ENCODE measurements at regions not wholly inside any gene's neighbourhood (a gene's known extent, or its start where the extent isn't known, plus 50 kb on each side); places are given as distances from the start of the nearest gene placed in this dataset.

- H3K36me3 Mint-ChIP-seq (ENCODE audit: low read depth) = no peaks in the 10 kb centered on the region
- no peak for TF ChIP-seq CTCF (IDR thresholded peaks at IDR 0.05)
- no peak for DNase-seq (ENCODE audit: low spot score)
- H3K4me3 Mint-ChIP-seq (ENCODE audit: unreplicated experiment) = no peak overlapping the region
- no peak overlapping the region for H3K27ac Mint-ChIP-seq (ENCODE audit: unreplicated experiment)
- peaks cover 51% of the 10 kb centered on the region for H3K4me1 Mint-ChIP-seq (ENCODE audit: low read depth)
- no peaks in the 10 kb centered on the region for H3K27me3 Mint-ChIP-seq (ENCODE audit: low read depth)
- no peaks in the 10 kb centered on the region for H3K9me3 Mint-ChIP-seq (ENCODE audit: low read depth)
Measured at GRCh38 chr16:79756571-79756970, 156.0 kb upstream of the MAF start.

DNA sequence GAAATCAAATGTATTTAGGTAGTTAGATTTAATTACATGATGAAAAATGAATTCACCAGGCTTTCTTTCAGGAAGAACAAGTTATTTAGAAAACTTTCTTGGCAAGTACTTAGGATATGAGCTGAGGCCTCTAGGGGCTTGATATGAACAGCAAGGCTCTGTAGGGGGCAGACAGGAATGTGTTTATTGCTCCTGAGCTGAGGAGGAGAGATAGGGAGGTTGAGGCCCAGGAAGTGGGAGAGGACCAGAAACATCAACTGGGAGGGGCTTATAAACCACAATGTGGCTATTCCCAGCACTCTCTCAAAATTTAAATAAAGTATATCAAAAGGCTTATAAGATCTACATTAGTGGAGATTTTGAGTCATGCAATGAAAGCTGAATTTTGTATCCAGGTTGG lies 154.0 kb upstream of the MAF start:
- no peak for DNase-seq (ENCODE audit: low spot score)
- Mint-ChIP-seq H3K4me1 (ENCODE audit: low read depth) (peaks cover 45% of the 10 kb centered on the region), H3K27ac (ENCODE audit: unreplicated experiment) (peak overlapping the region; percentile 60)

GRCh38 chr16:79754081-79754480 lies 153.5 kb upstream of the MAF start:
- Mint-ChIP-seq H3K36me3 (ENCODE audit: low read depth) (peaks cover 2% of the 10 kb centered on the region), H3K27me3 (ENCODE audit: low read depth) (no peaks in the 10 kb centered on the region), H3K4me3 (ENCODE audit: unreplicated experiment) (no peak overlapping the region), H3K27ac (ENCODE audit: unreplicated experiment) (peak overlapping the region; percentile 28), H3K9me3 (ENCODE audit: low read depth) (peaks cover 6% of the 10 kb centered on the region), H3K4me1 (ENCODE audit: low read depth) (peaks cover 42% of the 10 kb centered on the region)
- no peak for DNase-seq (ENCODE audit: low spot score)
- no peak for TF ChIP-seq CTCF (IDR thresholded peaks at IDR 0.05)

More for the DNA sequence above, 154.0 kb upstream of the MAF start:
- Mint-ChIP-seq H3K27me3 (ENCODE audit: low read depth) (no peaks in the 10 kb centered on the region), H3K36me3 (ENCODE audit: low read depth) (no peaks in the 10 kb centered on the region), H3K9me3 (ENCODE audit: low read depth) (peaks cover 3% of the 10 kb centered on the region), H3K4me3 (ENCODE audit: unreplicated experiment) (no peak overlapping the region)
- TF ChIP-seq CTCF (IDR thresholded peaks at IDR 0.05) = peak; percentile 31

GRCh38 chr16:79753286-79753685 lies 152.7 kb upstream of the MAF start:
- Mint-ChIP-seq H3K4me1 (ENCODE audit: low read depth) (peaks cover 34% of the 10 kb centered on the region), H3K36me3 (ENCODE audit: low read depth) (peaks cover 2% of the 10 kb centered on the region), H3K27ac (ENCODE audit: unreplicated experiment) (no peak overlapping the region), H3K27me3 (ENCODE audit: low read depth) (no peaks in the 10 kb centered on the region), H3K9me3 (ENCODE audit: low read depth) (peaks cover 6% of the 10 kb centered on the region), H3K4me3 (ENCODE audit: unreplicated experiment) (no peak overlapping the region)
- TF ChIP-seq CTCF (IDR thresholded peaks at IDR 0.05) = no peak
- DNase-seq (ENCODE audit: low spot score) = no peak

DNA sequence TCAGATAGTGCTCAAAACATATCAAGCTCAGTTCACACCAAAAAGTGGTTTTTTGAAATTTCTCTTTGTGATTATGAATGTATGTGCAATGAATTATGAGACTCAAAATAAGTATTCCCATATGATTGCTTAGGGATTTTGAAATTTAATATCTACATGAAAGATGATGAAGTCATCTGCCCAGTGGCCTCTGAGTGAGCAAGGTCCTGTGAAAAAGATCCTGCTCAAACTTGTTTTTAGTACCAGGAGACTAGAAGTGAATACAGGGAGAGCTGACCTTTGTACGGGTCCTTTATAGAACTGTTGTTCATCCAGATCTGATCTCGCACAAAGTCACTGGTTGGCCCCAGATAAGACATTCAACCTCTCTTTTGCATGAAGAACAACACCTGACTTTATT lies 151.9 kb upstream of the MAF start:
- no peaks in the 10 kb centered on the region for H3K27me3 Mint-ChIP-seq (ENCODE audit: low read depth)
- peaks cover 6% of the 10 kb centered on the region for H3K9me3 Mint-ChIP-seq (ENCODE audit: low read depth)
- TF ChIP-seq CTCF (IDR thresholded peaks at IDR 0.05) = no peak
- H3K27ac Mint-ChIP-seq (ENCODE audit: unreplicated experiment) = no peak overlapping the region
- H3K4me1 Mint-ChIP-seq (ENCODE audit: low read depth) = peaks cover 29% of the 10 kb centered on the region
- peaks cover 2% of the 10 kb centered on the region for H3K36me3 Mint-ChIP-seq (ENCODE audit: low read depth)
- no peak for DNase-seq (ENCODE audit: low spot score)
- no peak overlapping the region for H3K4me3 Mint-ChIP-seq (ENCODE audit: unreplicated experiment)
